Kidney tubule cell (primary cell): ENCODE measurements at regions not wholly inside any gene's neighbourhood (a gene's known extent, or its start where the extent isn't known, plus 50 kb on each side); places are given as distances from the start of the nearest gene placed in this dataset.
"Not testable (repeated sequence)": the region's sequence is repeated elsewhere in the genome, so short reads cannot be mapped to it uniquely, and the experiment has no call there.

Experiments used
- DNase-seq: peaks from one replicate; pipeline ENCODE4 v3.0.0-alpha.2; 2018; ENCODE audit warnings: low spot score

- DNase-seq, result no peak
These were observed 250.6 kb upstream of the KLF8 start for GRCh38 chrX:55981603-55982002.

- no peak for DNase-seq
These were observed 235.5 kb upstream of the KLF8 start for GRCh38 chrX:55996649-55997048.

GRCh38 chrX:56000174-56000573, 232.0 kb upstream of the KLF8 start:
- DNase-seq, result no peak

GRCh38 chrX:56000729-56001128, 231.4 kb upstream of the KLF8 start:
- no peak for DNase-seq

- DNase-seq, result no peak
These were observed 206.1 kb upstream of the KLF8 start for GRCh38 chrX:56025872-56026571.

GRCh38 chrX:56026815-56027214, 205.3 kb upstream of the KLF8 start:
- no peak for DNase-seq

- DNase-seq, result peak; percentile 55
These were observed 203.0 kb upstream of the KLF8 start for GRCh38 chrX:56029188-56029587.

- DNase-seq, result no peak
These were observed 202.5 kb upstream of the KLF8 start for GRCh38 chrX:56029691-56030090.

- DNase-seq, result no peak
These were observed 200.7 kb upstream of the KLF8 start for GRCh38 chrX:56031409-56031808.

- no peak for DNase-seq
These were observed 198.5 kb upstream of the KLF8 start for GRCh38 chrX:56033495-56034180.

- DNase-seq, result not testable (repeated sequence)
These were observed 179.4 kb upstream of the KLF8 start for GRCh38 chrX:56052673-56053330.

- DNase-seq, result no peak
These were observed 174.8 kb upstream of the KLF8 start for GRCh38 chrX:56057325-56057724.

GRCh38 chrX:56066016-56066415, 166.1 kb upstream of the KLF8 start:
- DNase-seq, result no peak

- DNase-seq, result no peak
These were observed 163.8 kb upstream of the KLF8 start for GRCh38 chrX:56068274-56068758.

- DNase-seq, result no peak
These were observed 162.7 kb upstream of the KLF8 start for GRCh38 chrX:56069299-56069931.

- DNase-seq, result no peak
These were observed 142.8 kb upstream of the KLF8 start for GRCh38 chrX:56089376-56089775.

- peak; percentile 40 for DNase-seq
These were observed 132.9 kb upstream of the KLF8 start for GRCh38 chrX:56099271-56099670.

GRCh38 chrX:56107320-56107719, 124.8 kb upstream of the KLF8 start:
- DNase-seq, result no peak

- DNase-seq, result peak; percentile 11
These were observed 118.2 kb upstream of the KLF8 start for GRCh38 chrX:56113785-56114436.

- no peak for DNase-seq
These were observed 117.7 kb upstream of the KLF8 start for GRCh38 chrX:56114437-56114787.

GRCh38 chrX:56120242-56120641, 111.9 kb upstream of the KLF8 start:
- DNase-seq, result no peak

- DNase-seq, result no peak
These were observed 106.2 kb upstream of the KLF8 start for GRCh38 chrX:56125946-56126345.
